HepG2 (cell line): ENCODE measurements at regions not wholly inside any gene's neighbourhood (a gene's known extent, or its start where the extent isn't known, plus 50 kb on each side); places are given as distances from the start of the nearest gene placed in this dataset.

ENCODE experiments used
- ATAC-seq: fragments of 200-7000 bp; cut with Tn5 transposase; 3 replicates; pipeline ENCODE4 v1.9.1; 2020; ENCODE audit warnings: mild to moderate bottlenecking, moderate library complexity
- BruUV-seq: library from RNA; stranded (reverse); fragments of 400-500 nt; replicated peaks from 2 replicates; lab custom pipeline; 2021; lab: Mats Ljungman, UMichigan
- CTCF ChIA-PET: fragments of 300-600 bp; formaldehyde crosslinking; extraction: SDS; loops from one replicate; lab custom pipeline; 2021; ENCODE audit warnings: low total read pairs, inconsistent platforms, low intra/inter-chr PET ratio; lab: Yijun Ruan, JAX
- POLR2A ChIA-PET: fragments of 350-600 bp; sonication (Branson Sonifier 250); formaldehyde crosslinking; loops from one replicate; lab custom pipeline; 2020; ENCODE audit warnings: antibody characterized with exemption, inconsistent platforms; lab: Yijun Ruan, JAX
- DNase-seq: peaks from one replicate; pipeline ENCODE4 v3.0.0-alpha.2; 2015; ENCODE audit warnings: low spot score
- FAIRE-seq: peaks from 3 replicates; lab custom pipeline; 2011; peaks lifted over from hg19 to GRCh38; lab: Jason Lieb, UNC
- H2AFZ ChIP-seq: one replicate; pipeline ENCODE4 v1.6.1; 2011; ENCODE audit warnings: low read length, inconsistent platforms
- H3K27ac ChIP-seq: fragments of 300-600 bp; 3 replicates; pipeline ENCODE4 v1.8.0; 2011; ENCODE audit warnings: mixed run types, mild to moderate bottlenecking, mixed read lengths, low read length, inconsistent platforms; ENCODE audit not compliant: insufficient read depth; ENCODE audit errors: extremely low read length
- H3K27me3 ChIP-seq, 2 experiments: fragments of 200-600 bp in 1 of 2; 2 replicates in 1 of 2; 3 replicates in 1 of 2; pipeline versions ENCODE4 v1.6.0 to v1.8.0; 2011; ENCODE audit warnings: low read length in 2 of 2, mild to moderate bottlenecking in 2 of 2, moderate library complexity in 2 of 2, inconsistent platforms in 1 of 2; ENCODE audit not compliant: insufficient read depth in 2 of 2, control insufficient read depth in 1 of 2
- H3K36me3 ChIP-seq, 2 experiments: fragments of 200-600 bp in 1 of 2; replicated peaks in 1 of 2; 2 replicates in 1 of 2; 3 replicates in 1 of 2; pipeline versions ENCODE4 v1.5.1 to v1.8.0; 2011; ENCODE audit warnings: low read length in 2 of 2, inconsistent platforms in 1 of 2; ENCODE audit not compliant: insufficient read depth in 2 of 2, control insufficient read depth in 1 of 2
- H3K4me1 ChIP-seq: 2 replicates; pipeline ENCODE4 v1.5.1; 2012; ENCODE audit warnings: low read length, inconsistent platforms; ENCODE audit not compliant: insufficient read depth
- H3K4me2 ChIP-seq: 2 replicates; pipeline ENCODE4 v1.6.0; 2011; ENCODE audit warnings: low read depth, low read length, inconsistent platforms
- H3K4me3 ChIP-seq, 3 experiments: fragments of 200-600 bp in 1 of 3; sonication (generic), shearing (Covaris generic) in 1 of 3; replicated peaks in 1 of 3; 2 replicates each; pipeline ENCODE4 v1.5.1; 2011 to 2016; ENCODE audit warnings: low read length in 3 of 3, inconsistent platforms in 2 of 3, low read depth in 2 of 3, mild to moderate bottlenecking in 2 of 3, control low read depth in 1 of 3, mixed read lengths in 1 of 3; ENCODE audit not compliant: insufficient read depth in 1 of 3
- H3K79me2 ChIP-seq: one replicate; pipeline ENCODE4 v1.6.1; 2011; ENCODE audit warnings: low read length, inconsistent platforms; ENCODE audit not compliant: insufficient read depth
- H3K9ac ChIP-seq: 2 replicates; pipeline ENCODE4 v1.6.0; 2011; ENCODE audit warnings: mild to moderate bottlenecking, low read depth, low read length, inconsistent platforms; ENCODE audit not compliant: insufficient read depth
- H3K9me3 ChIP-seq: 2 replicates; pipeline ENCODE4 v1.5.1; 2012; ENCODE audit warnings: mild to moderate bottlenecking, low read length
- H4K20me1 ChIP-seq: 2 replicates; pipeline ENCODE4 v1.6.0; 2011; ENCODE audit warnings: inconsistent platforms, mild to moderate bottlenecking, low read length, moderate library complexity; ENCODE audit not compliant: insufficient read depth
- BHLHE40 ChIP-seq: IDR thresholded peaks from 2 replicates; pipeline ENCODE4 v1.6.1; 2011; ENCODE audit warnings: low read length, improper control_type of control experiment
- DRAP1 ChIP-seq: IDR thresholded peaks from 2 replicates; pipeline ENCODE4 v1.6.1; 2016; ENCODE audit warnings: missing genetic modification reagents, missing compliant biosample characterization
- ELK4 ChIP-seq: sonication (generic); formaldehyde crosslinking; IDR thresholded peaks from 2 replicates; pipeline ENCODE4 v1.9.0; 2021; ENCODE audit warnings: missing genetic modification reagents, borderline replicate concordance
- GFI1 ChIP-seq: sonication (generic); formaldehyde crosslinking; IDR thresholded peaks from 2 replicates; pipeline ENCODE4 v1.5.0; 2020; ENCODE audit warnings: missing genetic modification reagents, mild to moderate bottlenecking, borderline replicate concordance
- HDAC2 ChIP-seq: sonication (generic); formaldehyde crosslinking; IDR thresholded peaks from 2 replicates; pipeline ENCODE4 v1.4.0; 2020; ENCODE audit warnings: missing genetic modification reagents
- HMG20B ChIP-seq: conservative IDR thresholded peaks from 2 replicates; pipeline ENCODE4 v1.6.1; 2016; ENCODE audit warnings: missing genetic modification reagents, missing compliant biosample characterization
- HNRNPH1 ChIP-seq: fragments of 200-400 bp; formaldehyde crosslinking; optimal IDR thresholded peaks from 2 replicates; pipeline ENCODE3; 2017; ENCODE audit warnings: mild to moderate bottlenecking, low read depth, low read length
- IKZF1 ChIP-seq: fragments of 450-650 bp; IDR thresholded peaks from 2 replicates; pipeline ENCODE4 v1.7.1; 2016
- KDM1A ChIP-seq: IDR thresholded peaks from 2 replicates; pipeline ENCODE4 v1.6.1; 2016; ENCODE audit warnings: missing compliant biosample characterization
- KLF9 ChIP-seq: IDR thresholded peaks from 2 replicates; pipeline ENCODE4 v1.6.1; 2016; ENCODE audit warnings: low read depth
- POGK ChIP-seq: sonication (generic); formaldehyde crosslinking; conservative IDR thresholded peaks from 2 replicates; pipeline ENCODE4 v1.8.0; 2022; ENCODE audit warnings: mild to moderate bottlenecking, moderate library complexity, missing genetic modification reagents
- SATB2 ChIP-seq: sonication (generic); formaldehyde crosslinking; IDR thresholded peaks from 2 replicates; pipeline ENCODE4 v1.5.0; 2020; ENCODE audit warnings: missing genetic modification reagents
- SP4 ChIP-seq: sonication (generic); formaldehyde crosslinking; IDR thresholded peaks from 2 replicates; pipeline ENCODE4 v1.8.1; 2023; ENCODE audit warnings: mild to moderate bottlenecking, missing genetic modification reagents
- TOE1 ChIP-seq: sonication (generic); formaldehyde crosslinking; IDR thresholded peaks from 2 replicates; pipeline ENCODE4 v1.4.0; 2020; ENCODE audit warnings: mild to moderate bottlenecking, missing genetic modification reagents
- WIZ ChIP-seq: sonication (generic); formaldehyde crosslinking; IDR thresholded peaks from 2 replicates; pipeline ENCODE4 v1.5.1; 2020; ENCODE audit warnings: mild to moderate bottlenecking, missing genetic modification reagents
- ZBTB20 ChIP-seq: sonication (generic); formaldehyde crosslinking; IDR thresholded peaks from 2 replicates; pipeline ENCODE4 v1.8.1; 2023; ENCODE audit warnings: missing genetic modification reagents, low read depth, mild to moderate bottlenecking, borderline replicate concordance
- ZNF652 ChIP-seq: IDR thresholded peaks from 2 replicates; pipeline ENCODE4 v1.6.1; 2016; ENCODE audit warnings: low read depth, borderline replicate concordance
- ZNF678 ChIP-seq: sonication (generic); formaldehyde crosslinking; IDR thresholded peaks from 2 replicates; pipeline ENCODE4 v1.4.0; 2020; ENCODE audit warnings: mild to moderate bottlenecking, missing genetic modification reagents
- ZNF790 ChIP-seq: sonication (generic); formaldehyde crosslinking; IDR thresholded peaks from 2 replicates; pipeline ENCODE4 v1.8.0; 2022; ENCODE audit warnings: missing genetic modification reagents, mild to moderate bottlenecking, borderline replicate concordance
- ZNF883 ChIP-seq: sonication (generic); formaldehyde crosslinking; IDR thresholded peaks from 2 replicates; pipeline ENCODE4 v1.5.1; 2020; ENCODE audit warnings: mild to moderate bottlenecking, missing genetic modification reagents; ENCODE audit errors: not compliant biosample characterization
- WGBS: methylation state at CpG from one replicate; pipeline ENCODE4 v1.1.6; 2017; ENCODE audit warnings: low lambda C conversion rate; 5-methylcytosine and 5-hydroxymethylcytosine counted together
- in situ Hi-C: cut with HindIII; loops from 2 replicates; pipeline ENCODE4 v1.10.0; 2017; ENCODE audit warnings: low pct_unique_long_range_greater_than_20kb; ENCODE audit not compliant: extremely low pct_ligation_motif_present
- intact Hi-C: fragments of 100-400 bp; cut with micrococcal nuclease; formaldehyde crosslinking; loops from one replicate; pipeline ENCODE4 v1.10.0; 2022; ENCODE audit not compliant: unreplicated experiment

GRCh38 chr13:90197722-90198121 is 1149.8 kb upstream of the MIR17HG start:
- ATAC-seq (no peak), DNase-seq (no peak), FAIRE-seq (no peak)
- Histone ChIP-seq H3K4me1 (no peaks in the 10 kb centered on the region), H3K4me2 (no peak overlapping the region), H3K9ac (no peak overlapping the region), H3K4me3 (no peak overlapping the region), H3K9me3 (peaks cover 23% of the 10 kb centered on the region; the same call in 1 of the 2 replicates), H3K27me3 (no peaks in the 10 kb centered on the region), H3K36me3 (no peaks in the 10 kb centered on the region), H3K79me2 (no peaks in the 10 kb centered on the region), H4K20me1 (no peaks in the 10 kb centered on the region), H2AFZ (no peak overlapping the region), H3K27ac (no peak overlapping the region)
- ChIA-PET POLR2A (no interaction called here), CTCF (no interaction called here)
- no peak for TF ChIP-seq ZNF883
- TF ChIP-seq BHLHE40, result no peak
- TF ChIP-seq WIZ (CRISPR knock-in tag), result no peak
- 0% methylated on average over 2 of the region's 2 CpGs for WGBS
- intact Hi-C loops, result no loop called here
- in situ Hi-C loops, result no loop called here
- no TSS peak for BruUV-seq

- H3K4me3 ChIP-seq, result no peak overlapping the region
- CTCF ChIA-PET, result no interaction called here
- H3K4me1 ChIP-seq, result no peaks in the 10 kb centered on the region
- H3K36me3 ChIP-seq, result no peaks in the 10 kb centered on the region
- no peaks in the 10 kb centered on the region for H3K79me2 ChIP-seq
- 0% methylated on average over 1 of the region's 1 CpG for WGBS
- H3K27ac ChIP-seq, result no peak overlapping the region
- H3K4me2 ChIP-seq, result no peak overlapping the region
- in situ Hi-C loops (no loop called here), intact Hi-C loops (no loop called here)
- ATAC-seq (no peak), FAIRE-seq (no peak), DNase-seq (no peak)
- no TSS peak for BruUV-seq
- no peak overlapping the region for H3K9ac ChIP-seq
- H3K9me3 ChIP-seq, result peaks cover 14% of the 10 kb centered on the region; the same call in 1 of the 2 replicates
- no peaks in the 10 kb centered on the region for H4K20me1 ChIP-seq
- H3K27me3 ChIP-seq, result no peaks in the 10 kb centered on the region
- no peak overlapping the region for H2AFZ ChIP-seq
- POLR2A ChIA-PET, result no interaction called here
- no peak for TF ChIP-seq HMG20B (CRISPR knock-in tag)
- no peak for TF ChIP-seq ZNF652 (CRISPR knock-in tag)
- no peak for TF ChIP-seq HNRNPH1
- TF ChIP-seq ZBTB20, result no peak
- TF ChIP-seq KLF9 (CRISPR knock-in tag), result no peak
- TF ChIP-seq DRAP1 (CRISPR knock-in tag), result no peak
- TF ChIP-seq HDAC2 (CRISPR knock-in tag), result no peak
- TF ChIP-seq KDM1A, result no peak
- no peak for TF ChIP-seq GFI1 (CRISPR knock-in tag)
- TF ChIP-seq TOE1 (CRISPR knock-in tag), result no peak
- no peak for TF ChIP-seq ZNF678 (CRISPR knock-in tag)
- TF ChIP-seq ELK4 (CRISPR knock-in tag), result no peak
- no peak for TF ChIP-seq SP4 (CRISPR knock-in tag)
- no peak for TF ChIP-seq ZNF790 (CRISPR knock-in tag)
- no peak for TF ChIP-seq IKZF1
- TF ChIP-seq POGK (CRISPR knock-in tag), result no peak
- TF ChIP-seq SATB2 (CRISPR knock-in tag), result no peak
Measured at GRCh38 chr13:90201202-90201601, 1146.3 kb upstream of the MIR17HG start.
